K562 (cell line): ENCODE measurements at regions not wholly inside any gene's neighbourhood (a gene's known extent, or its start where the extent isn't known, plus 50 kb on each side); places are given as distances from the start of the nearest gene placed in this dataset.
"Not testable (repeated sequence)": the region's sequence is repeated elsewhere in the genome, so short reads cannot be mapped to it uniquely, and the experiment has no call there.

ENCODE experiments used
- ATAC-seq: fragments of 200-7000 bp; cut with Tn5 transposase; 3 replicates; pipeline ENCODE4 v1.9.1; 2020; ENCODE audit warnings: moderate library complexity
- BruUV-seq: library from RNA; stranded (reverse); fragments of 400-500 nt; replicated peaks from 2 replicates; lab custom pipeline; 2021; lab: Mats Ljungman, UMichigan
- CTCF ChIA-PET: fragments of 300-600 bp; formaldehyde crosslinking; extraction: SDS; loops from one replicate; lab custom pipeline; 2021; ENCODE audit warnings: low intra/inter-chr PET ratio; lab: Yijun Ruan, JAX
- POLR2A ChIA-PET: fragments of 300-600, 350-650 bp; sonication (Branson Sonifier 250); formaldehyde crosslinking; extraction: SDS; loops from one replicate; lab custom pipeline; 2021; ENCODE audit warnings: antibody characterized with exemption, inconsistent platforms; lab: Yijun Ruan, JAX
- DNase-seq, 4 experiments: peaks; one replicate each; pipeline versions ENCODE4 v3.0.0 to v3.0.0-alpha.2; 2011 to 2018; ENCODE audit warnings: low spot score in 3 of 4, mixed read lengths in 3 of 4; ENCODE audit errors: extremely low read depth in 1 of 4
- FAIRE-seq: peaks from 2 replicates; lab custom pipeline; 2011; peaks lifted over from hg19 to GRCh38; lab: Jason Lieb, UNC
- H2AFZ ChIP-seq: 2 replicates; pipeline ENCODE4 v1.6.0; 2011; ENCODE audit warnings: low read depth, low read length, control low read depth, inconsistent platforms
- H3K27ac ChIP-seq: fragments of 200-600 bp; 3 replicates; pipeline ENCODE4 v1.8.0; 2011; ENCODE audit warnings: low read depth, mild to moderate bottlenecking, control low read depth, inconsistent platforms, low read length, moderate library complexity, mixed read lengths; ENCODE audit errors: extremely low read depth
- H3K27me3 ChIP-seq, 2 experiments: fragments of 300-600 bp in 1 of 2; 2 replicates in 1 of 2; 3 replicates in 1 of 2; pipeline versions ENCODE4 v1.6.0 to v1.8.0; 2011; ENCODE audit warnings: inconsistent platforms in 2 of 2, low read length in 2 of 2, mild to moderate bottlenecking in 1 of 2, mixed read lengths in 1 of 2, moderate library complexity in 1 of 2; ENCODE audit not compliant: control insufficient read depth in 2 of 2, insufficient read depth in 2 of 2
- H3K36me3 ChIP-seq: fragments of 300-600 bp; 3 replicates; pipeline ENCODE4 v1.8.0; 2011; ENCODE audit warnings: mild to moderate bottlenecking, low read length, inconsistent platforms; ENCODE audit not compliant: control insufficient read depth, insufficient read depth
- H3K4me1 ChIP-seq, 2 experiments: fragments of 200-600 bp in 1 of 2; replicated peaks in 1 of 2; 2 replicates in 1 of 2; 3 replicates in 1 of 2; pipeline versions ENCODE4 v1.5.1 to v1.8.0; 2011; ENCODE audit warnings: inconsistent platforms in 2 of 2, low read length in 2 of 2, mild to moderate bottlenecking in 1 of 2, mixed read lengths in 1 of 2, moderate library complexity in 1 of 2; ENCODE audit not compliant: control insufficient read depth in 2 of 2, insufficient read depth in 2 of 2
- H3K4me2 ChIP-seq: 2 replicates; pipeline ENCODE4 v1.6.1; 2011; ENCODE audit warnings: low read length, control low read depth, inconsistent platforms, mixed read lengths; ENCODE audit not compliant: insufficient read depth
- H3K4me3 ChIP-seq: fragments of 200-600 bp; sonication (generic), shearing (Covaris generic); 2 replicates; pipeline ENCODE4 v1.5.1; 2016; ENCODE audit warnings: control low read depth, inconsistent platforms
- H3K79me2 ChIP-seq: fragments of 200-600 bp; 3 replicates; pipeline ENCODE4 v1.8.0; 2011; ENCODE audit warnings: low read length, inconsistent platforms; ENCODE audit not compliant: control insufficient read depth, insufficient read depth
- H3K9ac ChIP-seq, 2 experiments: 2 replicates each; pipeline versions ENCODE4 v1.6.0 to v1.6.1; 2011; ENCODE audit warnings: low read depth in 2 of 2, low read length in 2 of 2, control low read depth in 1 of 2, inconsistent platforms in 1 of 2, mild to moderate bottlenecking in 1 of 2, mixed read lengths in 1 of 2; ENCODE audit not compliant: insufficient read depth in 1 of 2
- H3K9me1 ChIP-seq: one replicate; pipeline ENCODE4 v1.6.0; 2011; ENCODE audit warnings: inconsistent platforms, mild to moderate bottlenecking, low read length, moderate library complexity; ENCODE audit not compliant: control insufficient read depth, insufficient read depth
- H3K9me3 ChIP-seq: replicated peaks from 2 replicates; pipeline ENCODE4 v1.5.1; 2011; ENCODE audit warnings: low read depth, low read length, inconsistent platforms; ENCODE audit not compliant: control insufficient read depth, insufficient read depth
- H4K20me1 ChIP-seq: replicated peaks from 2 replicates; pipeline ENCODE4 v1.6.1; 2011; ENCODE audit warnings: low read length, inconsistent platforms, mixed read lengths; ENCODE audit not compliant: control insufficient read depth, insufficient read depth
- RBM22 ChIP-seq: fragments of 200-400 bp; formaldehyde crosslinking; IDR thresholded peaks from 2 replicates; pipeline ENCODE4 v1.6.1; 2018; ENCODE audit warnings: low read length, low read depth; ENCODE audit not compliant: poor library complexity, severe bottlenecking
- SRSF9 ChIP-seq: fragments of 200-400 bp; formaldehyde crosslinking; IDR thresholded peaks from 2 replicates; pipeline ENCODE4 v1.6.1; 2017; ENCODE audit warnings: low read depth, low read length, borderline replicate concordance
- U2AF2 ChIP-seq: fragments of 200-400 bp; formaldehyde crosslinking; optimal IDR thresholded peaks from 2 replicates; pipeline ENCODE3; 2017; ENCODE audit warnings: low read depth, mild to moderate bottlenecking, low read length
- ZNF165 ChIP-seq: fragments of 250-450 bp; sonication (Bioruptor Pico); IDR thresholded peaks from 2 replicates; pipeline ENCODE4 v1.4.0; 2020; ENCODE audit warnings: borderline replicate concordance
- ZNF644 ChIP-seq: fragments of 200-800 bp; sonication (Bioruptor generic); IDR thresholded peaks from 2 replicates; pipeline ENCODE4 v1.6.1; 2016; ENCODE audit warnings: low read depth, missing genetic modification characterization, missing compliant biosample characterization
- ZNF778 ChIP-seq: fragments of 450-650 bp; formaldehyde crosslinking; IDR thresholded peaks from 2 replicates; pipeline ENCODE4 v1.4.0; 2020; ENCODE audit warnings: mild to moderate bottlenecking, moderate library complexity
- WGBS: fragments of 100-300 bp; shearing (Covaris generic); methylation state at CpG from one replicate; pipeline ENCODE4 v1.1.6; 2016; ENCODE audit warnings: low coverage, mixed read lengths; ENCODE audit not compliant: insufficient coverage; ENCODE audit errors: missing lambda C conversion rate; 5-methylcytosine and 5-hydroxymethylcytosine counted together
- in situ Hi-C: fragments of 300-500 bp; cut with MboI; formaldehyde crosslinking; loops from 4 replicates; pipeline ENCODE4 v1.15.0; 2018; ENCODE audit warnings: inconsistent platforms, mixed read lengths
- intact Hi-C: fragments of 100-400 bp; cut with micrococcal nuclease; formaldehyde crosslinking; loops from 2 replicates; pipeline ENCODE4 v1.14.2; 2022
- TF ChIP-seq, protein P1 (sequence below), 2 experiments: fragments of 450-650 bp in 1 of 2; sonication (generic) in 1 of 2; formaldehyde crosslinking; conservative IDR thresholded peaks; 2 replicates each; pipeline versions ENCODE4 v1.4.0 to v1.8.1; 2020 to 2022; ENCODE audit warnings: mild to moderate bottlenecking in 1 of 2, missing genetic modification reagents in 1 of 2
- TF ChIP-seq, protein P2 (sequence below): fragments of 450-650 bp; conservative IDR thresholded peaks from 2 replicates; pipeline ENCODE4 v1.6.1; 2016; ENCODE audit warnings: missing genetic modification characterization, low read depth, mild to moderate bottlenecking, control low read depth, missing compliant biosample characterization

- TF ChIP-seq, protein P1, sequence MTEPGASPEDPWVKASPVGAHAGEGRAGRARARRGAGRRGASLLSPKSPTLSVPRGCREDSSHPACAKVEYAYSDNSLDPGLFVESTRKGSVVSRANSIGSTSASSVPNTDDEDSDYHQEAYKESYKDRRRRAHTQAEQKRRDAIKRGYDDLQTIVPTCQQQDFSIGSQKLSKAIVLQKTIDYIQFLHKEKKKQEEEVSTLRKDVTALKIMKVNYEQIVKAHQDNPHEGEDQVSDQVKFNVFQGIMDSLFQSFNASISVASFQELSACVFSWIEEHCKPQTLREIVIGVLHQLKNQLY (CRISPR knock-in tag; conservative IDR thresholded peaks at IDR 0.05): no peak
- no peak for TF ChIP-seq ZNF165 (CRISPR knock-in tag)
Measured at GRCh38 chr4:181121733-181122132, 1121.5 kb upstream of the TENM3 start (continued).

- ATAC-seq (no peak), DNase-seq (no peak), FAIRE-seq (no peak)
- Histone ChIP-seq H3K9me1 (no peaks in the 10 kb centered on the region), H3K9me3 (no peaks in the 10 kb centered on the region), H3K4me3 (no peak overlapping the region), H4K20me1 (no peaks in the 10 kb centered on the region), H3K4me2 (no peak overlapping the region), H3K36me3 (no peaks in the 10 kb centered on the region), H2AFZ (no peak overlapping the region), H3K27ac (no peak overlapping the region), H3K79me2 (no peaks in the 10 kb centered on the region), H3K4me1 (no peaks in the 10 kb centered on the region), H3K9ac (no peak overlapping the region), H3K27me3 (no peaks in the 10 kb centered on the region)
- no peak for TF ChIP-seq SRSF9
- TF ChIP-seq, protein P2, sequence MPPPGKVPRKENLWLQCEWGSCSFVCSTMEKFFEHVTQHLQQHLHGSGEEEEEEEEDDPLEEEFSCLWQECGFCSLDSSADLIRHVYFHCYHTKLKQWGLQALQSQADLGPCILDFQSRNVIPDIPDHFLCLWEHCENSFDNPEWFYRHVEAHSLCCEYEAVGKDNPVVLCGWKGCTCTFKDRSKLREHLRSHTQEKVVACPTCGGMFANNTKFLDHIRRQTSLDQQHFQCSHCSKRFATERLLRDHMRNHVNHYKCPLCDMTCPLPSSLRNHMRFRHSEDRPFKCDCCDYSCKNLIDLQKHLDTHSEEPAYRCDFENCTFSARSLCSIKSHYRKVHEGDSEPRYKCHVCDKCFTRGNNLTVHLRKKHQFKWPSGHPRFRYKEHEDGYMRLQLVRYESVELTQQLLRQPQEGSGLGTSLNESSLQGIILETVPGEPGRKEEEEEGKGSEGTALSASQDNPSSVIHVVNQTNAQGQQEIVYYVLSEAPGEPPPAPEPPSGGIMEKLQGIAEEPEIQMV (tag): no peak
- no peak for TF ChIP-seq RBM22
- TF ChIP-seq ZNF644 (tag): no peak
- no peak for TF ChIP-seq U2AF2
- TF ChIP-seq ZNF778 (CRISPR knock-in tag): no peak
- WGBS: 0% methylated on average over 2 of the region's 2 CpGs
- no TSS peak for BruUV-seq
- ChIA-PET CTCF (no interaction called here), POLR2A (no interaction called here)
- intact Hi-C loops: no loop called here
- in situ Hi-C loops: no loop called here
Measured at GRCh38 chr4:181127171-181127570, 1116.0 kb upstream of the TENM3 start.

- H3K9me1 ChIP-seq, in situ Hi-C loops, H3K79me2 ChIP-seq, POLR2A ChIA-PET, H3K4me1 ChIP-seq, CTCF ChIA-PET, DNase-seq, H3K27ac ChIP-seq, H3K9ac ChIP-seq, H3K9me3 ChIP-seq, BruUV-seq, H2AFZ ChIP-seq, H3K27me3 ChIP-seq, FAIRE-seq, ATAC-seq, H4K20me1 ChIP-seq, H3K4me3 ChIP-seq, H3K4me2 ChIP-seq, intact Hi-C loops, H3K36me3 ChIP-seq: not testable (repeated sequence)
- WGBS: 2% methylated on average over 7 of the region's 7 CpGs
Measured at GRCh38 chr4:181130317-181130716, 1112.9 kb upstream of the TENM3 start.
